Thyroid gland (tissue), 4 donors: ENCODE measurements at regions not wholly inside any gene's neighbourhood (a gene's known extent, or its start where the extent isn't known, plus 50 kb on each side); places are given as distances from the start of the nearest gene placed in this dataset.

Experiments used
- CTCF ChIP-seq, 6 experiments: fragments of 200-600 bp in 3 of 6; fragments of 450-650 bp in 3 of 6; sonication (generic) in 3 of 6; IDR thresholded peaks; one replicate each; pipeline ENCODE4 v1.5.1; 2016 to 2019; ENCODE audit warnings: antibody characterized with exemption in 6 of 6, mild to moderate bottlenecking in 2 of 6, inconsistent platforms in 1 of 6, moderate library complexity in 1 of 6
- POLR2A ChIP-seq, 2 donors: fragments of 450-650 bp; IDR thresholded peaks; one replicate each; pipeline ENCODE4 v1.6.1; 2017; ENCODE audit warnings: antibody characterized with exemption in 2 of 2, mild to moderate bottlenecking in 2 of 2, moderate library complexity in 1 of 2

GRCh38 chr18:40957533-40958070 is 997.4 kb upstream of the PIK3C3 start:
- TF ChIP-seq CTCF (IDR thresholded peaks at IDR 0.05) (no peak), POLR2A (IDR thresholded peaks at IDR 0.05) (no peak)
